BE2C (cell line): ENCODE measurements at regions not wholly inside any gene's neighbourhood (a gene's known extent, or its start where the extent isn't known, plus 50 kb on each side); places are given as distances from the start of the nearest gene placed in this dataset.

ENCODE experiments used
- DNase-seq: peaks from one replicate; pipeline ENCODE4 v3.0.0-alpha.2; 2020
- H3K27me3 ChIP-seq: fragments of 250-450 bp; sonication (Bioruptor Pico); 2 replicates; pipeline ENCODE4 v1.5.1; 2020; ENCODE audit warnings: mild to moderate bottlenecking
- H3K36me3 ChIP-seq: fragments of 250-450 bp; sonication (Bioruptor Pico); 2 replicates; pipeline ENCODE4 v1.5.1; 2020; ENCODE audit warnings: mild to moderate bottlenecking
- H3K4me1 ChIP-seq: fragments of 250-450 bp; sonication (Bioruptor Pico); 2 replicates; pipeline ENCODE4 v1.5.1; 2020
- H3K4me3 ChIP-seq: 2 replicates; pipeline ENCODE4 v1.5.1; 2011; ENCODE audit warnings: low read depth, low read length
- H3K9me3 ChIP-seq: fragments of 250-450 bp; sonication (Bioruptor Pico); 2 replicates; pipeline ENCODE4 v1.5.1; 2020
- TF ChIP-seq, protein P1 (sequence below): IDR thresholded peaks from 2 replicates; pipeline ENCODE4 v1.5.1; 2012; ENCODE audit warnings: mild to moderate bottlenecking, low read depth, low read length

DNA sequence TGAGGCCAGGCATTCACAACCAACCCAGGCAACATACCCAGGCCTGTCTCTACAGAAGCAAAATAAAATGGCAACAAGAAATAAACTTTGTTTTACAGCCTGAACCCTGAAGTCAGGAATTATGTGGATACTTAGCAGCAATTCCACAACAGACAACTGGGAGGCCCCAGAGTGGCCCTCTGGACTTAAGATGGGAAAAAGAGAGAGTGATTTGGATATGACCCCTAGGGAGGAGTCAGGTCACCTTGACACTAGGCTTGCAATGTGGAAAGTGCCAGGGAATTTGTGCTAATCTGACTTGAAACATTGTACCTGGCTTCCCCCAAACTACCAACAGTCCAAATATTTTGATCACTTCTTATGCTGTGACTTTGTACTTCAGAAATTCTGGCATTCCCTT is 193.1 kb downstream of the PARM1 start:
- no peaks in the 10 kb centered on the region for H3K9me3 ChIP-seq
- no peaks in the 10 kb centered on the region for H3K27me3 ChIP-seq
- TF ChIP-seq, protein P1, sequence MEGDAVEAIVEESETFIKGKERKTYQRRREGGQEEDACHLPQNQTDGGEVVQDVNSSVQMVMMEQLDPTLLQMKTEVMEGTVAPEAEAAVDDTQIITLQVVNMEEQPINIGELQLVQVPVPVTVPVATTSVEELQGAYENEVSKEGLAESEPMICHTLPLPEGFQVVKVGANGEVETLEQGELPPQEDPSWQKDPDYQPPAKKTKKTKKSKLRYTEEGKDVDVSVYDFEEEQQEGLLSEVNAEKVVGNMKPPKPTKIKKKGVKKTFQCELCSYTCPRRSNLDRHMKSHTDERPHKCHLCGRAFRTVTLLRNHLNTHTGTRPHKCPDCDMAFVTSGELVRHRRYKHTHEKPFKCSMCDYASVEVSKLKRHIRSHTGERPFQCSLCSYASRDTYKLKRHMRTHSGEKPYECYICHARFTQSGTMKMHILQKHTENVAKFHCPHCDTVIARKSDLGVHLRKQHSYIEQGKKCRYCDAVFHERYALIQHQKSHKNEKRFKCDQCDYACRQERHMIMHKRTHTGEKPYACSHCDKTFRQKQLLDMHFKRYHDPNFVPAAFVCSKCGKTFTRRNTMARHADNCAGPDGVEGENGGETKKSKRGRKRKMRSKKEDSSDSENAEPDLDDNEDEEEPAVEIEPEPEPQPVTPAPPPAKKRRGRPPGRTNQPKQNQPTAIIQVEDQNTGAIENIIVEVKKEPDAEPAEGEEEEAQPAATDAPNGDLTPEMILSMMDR: no peak
- no peaks in the 10 kb centered on the region for H3K4me1 ChIP-seq
- H3K4me3 ChIP-seq: no peak overlapping the region
- no peak for DNase-seq
- no peaks in the 10 kb centered on the region for H3K36me3 ChIP-seq

DNA sequence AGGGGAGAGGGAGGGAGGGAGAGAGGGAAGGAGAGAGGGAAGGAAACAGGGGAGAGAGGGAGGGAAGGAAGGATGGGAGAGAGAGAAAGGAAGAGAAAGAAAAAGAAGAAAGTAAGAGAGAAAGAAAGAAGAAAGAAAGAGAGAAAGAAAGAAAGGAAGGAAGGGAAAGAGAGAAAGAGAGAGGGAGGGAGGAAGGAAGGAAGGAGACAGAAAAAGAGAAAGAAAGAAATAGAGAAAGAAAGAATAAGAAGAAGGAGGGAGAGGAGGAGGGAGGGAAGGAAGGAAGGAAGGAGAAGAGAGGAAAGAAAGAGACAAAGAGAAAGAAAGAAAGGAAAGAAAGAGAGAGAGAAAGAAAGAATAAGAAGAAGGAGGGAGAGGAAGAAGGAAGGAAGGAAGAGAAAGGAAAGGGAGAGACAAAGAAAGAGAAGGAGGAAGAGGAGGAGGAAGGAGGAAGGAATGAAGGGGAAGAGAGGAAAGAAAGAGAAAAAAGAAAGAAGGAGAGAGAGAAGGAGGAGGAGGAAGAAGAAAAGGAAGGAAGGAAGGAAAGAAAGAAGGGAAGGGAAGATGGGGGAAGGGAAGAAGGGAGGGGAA is 189.6 kb downstream of the PARM1 start:
- Histone ChIP-seq H3K4me1 (no peaks in the 10 kb centered on the region), H3K4me3 (no peak overlapping the region), H3K9me3 (no peaks in the 10 kb centered on the region), H3K27me3 (no peaks in the 10 kb centered on the region), H3K36me3 (no peaks in the 10 kb centered on the region)
- DNase-seq: no peak
- TF ChIP-seq, protein P1: no peak

DNA sequence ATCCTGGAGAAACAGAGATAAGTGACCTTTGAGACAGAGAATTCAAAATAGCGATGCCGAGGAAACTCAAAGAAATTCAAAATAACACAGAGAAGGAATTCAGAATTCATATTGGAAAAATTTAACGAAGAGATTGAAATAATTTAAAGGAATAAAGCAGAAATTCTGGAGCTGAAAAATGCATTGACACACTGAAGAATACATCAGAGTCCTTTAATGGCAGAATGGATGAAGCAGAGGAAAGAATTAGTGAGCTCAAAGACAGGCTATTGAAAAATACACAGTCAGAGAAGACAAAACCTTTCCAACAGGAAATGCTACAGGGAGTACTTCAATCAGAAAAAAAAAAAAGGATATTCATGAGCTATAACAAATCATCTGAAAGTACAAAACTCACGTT is 185.8 kb downstream of the PARM1 start:
- TF ChIP-seq, protein P1: no peak

DNA sequence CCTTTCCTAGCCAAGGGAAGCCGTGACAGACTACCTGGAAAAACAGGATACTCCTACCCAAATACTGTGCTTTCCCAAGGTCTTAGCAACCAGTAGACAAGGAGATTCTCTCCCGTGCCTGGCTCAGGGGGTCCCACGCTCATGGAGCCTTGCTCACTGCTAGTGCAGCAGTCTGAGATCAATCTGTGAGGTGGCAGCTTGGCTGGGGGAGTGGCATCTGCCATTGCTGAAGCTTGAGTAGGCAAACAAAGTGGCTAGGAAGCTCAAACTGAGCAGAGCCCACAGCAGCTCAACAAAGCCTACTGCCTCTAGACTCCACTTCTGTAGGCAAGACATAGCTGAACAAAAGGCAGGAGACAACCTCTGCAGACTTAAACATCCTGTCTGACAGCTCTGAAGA is 177.1 kb downstream of the PARM1 start:
- H3K36me3 ChIP-seq: no peaks in the 10 kb centered on the region
- TF ChIP-seq, protein P1: no peak
- H3K27me3 ChIP-seq: no peaks in the 10 kb centered on the region
- no peaks in the 10 kb centered on the region for H3K4me1 ChIP-seq
- H3K9me3 ChIP-seq: no peaks in the 10 kb centered on the region
- no peak overlapping the region for H3K4me3 ChIP-seq
- no peak for DNase-seq

More for the DNA sequence above, 185.8 kb downstream of the PARM1 start:
- H3K36me3 ChIP-seq: no peaks in the 10 kb centered on the region
- H3K4me3 ChIP-seq: no peak overlapping the region
- H3K4me1 ChIP-seq: no peaks in the 10 kb centered on the region
- no peak for DNase-seq
- H3K27me3 ChIP-seq: no peaks in the 10 kb centered on the region
- H3K9me3 ChIP-seq: no peaks in the 10 kb centered on the region

DNA sequence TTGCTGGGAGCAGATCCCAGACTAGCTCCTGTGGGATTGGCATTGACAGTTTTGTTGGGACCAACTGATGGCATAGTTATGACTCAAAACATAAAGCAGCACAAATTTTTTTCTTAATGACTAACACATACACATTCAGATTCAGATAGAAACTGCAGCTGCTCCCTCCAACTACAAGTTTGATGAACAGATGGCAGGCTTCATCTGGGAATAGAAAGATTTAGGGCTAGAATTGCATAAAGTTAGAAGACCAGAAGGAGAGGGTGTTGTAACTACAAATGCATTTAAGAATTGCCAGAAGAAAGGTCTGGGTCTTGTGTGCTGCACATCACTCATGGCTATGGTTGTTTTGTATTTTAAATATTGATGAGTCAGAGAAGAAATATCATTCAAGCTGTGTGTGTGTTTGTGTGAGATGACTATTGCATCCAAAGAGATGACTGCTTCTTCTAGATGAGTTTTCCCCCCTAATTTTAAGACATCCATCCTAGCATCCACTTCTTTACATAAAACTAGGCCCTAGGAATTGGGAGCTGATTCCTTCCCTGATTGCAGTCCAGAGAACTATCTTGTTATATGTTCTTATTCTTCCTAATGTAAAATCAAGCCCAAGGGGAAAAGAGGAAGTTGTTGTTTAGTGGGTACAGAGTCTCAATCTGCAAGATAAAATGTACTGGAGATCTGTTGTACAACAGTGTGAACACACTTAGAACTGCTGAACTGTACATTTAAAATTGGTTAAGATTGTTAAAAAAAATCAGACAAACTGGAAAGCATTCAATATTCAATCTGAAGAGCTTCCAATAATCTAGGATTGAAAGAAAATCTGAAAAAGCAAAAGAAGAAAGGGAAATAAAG is 175.1 kb downstream of the PARM1 start:
- Histone ChIP-seq H3K9me3 (no peaks in the 10 kb centered on the region), H3K4me3 (no peak overlapping the region), H3K27me3 (no peaks in the 10 kb centered on the region), H3K4me1 (no peaks in the 10 kb centered on the region), H3K36me3 (no peaks in the 10 kb centered on the region)
- DNase-seq: no peak
- TF ChIP-seq, protein P1: no peak

DNA sequence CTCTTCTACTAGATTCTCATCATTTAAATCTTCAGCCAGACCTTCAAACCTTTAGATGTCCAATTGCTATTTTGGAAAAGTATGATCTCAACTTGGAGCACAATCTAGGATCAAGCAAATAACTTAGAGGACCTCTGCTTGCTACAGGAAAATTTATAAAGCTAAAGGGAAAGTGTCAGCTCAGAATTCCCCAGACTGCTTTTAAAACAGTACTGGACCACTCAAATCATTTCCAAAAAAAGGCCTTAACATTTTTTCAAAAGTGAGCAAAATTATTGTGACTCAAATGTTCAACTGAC is 169.8 kb downstream of the PARM1 start:
- TF ChIP-seq, protein P1: no peak
- no peaks in the 10 kb centered on the region for H3K9me3 ChIP-seq
- no peak for DNase-seq
- H3K36me3 ChIP-seq: no peaks in the 10 kb centered on the region
- no peak overlapping the region for H3K4me3 ChIP-seq
- 0 out of 2 replicates have a peak, but pooled peaks cover 4% of the 10 kb centered on the region for H3K27me3 ChIP-seq
- H3K4me1 ChIP-seq: no peaks in the 10 kb centered on the region
